ENCODE measurements at regions not wholly inside any gene's neighbourhood (a gene's known extent, or its start where the extent isn't known, plus 50 kb on each side); places are given as distances from the start of the nearest gene placed in this dataset.

DNA sequence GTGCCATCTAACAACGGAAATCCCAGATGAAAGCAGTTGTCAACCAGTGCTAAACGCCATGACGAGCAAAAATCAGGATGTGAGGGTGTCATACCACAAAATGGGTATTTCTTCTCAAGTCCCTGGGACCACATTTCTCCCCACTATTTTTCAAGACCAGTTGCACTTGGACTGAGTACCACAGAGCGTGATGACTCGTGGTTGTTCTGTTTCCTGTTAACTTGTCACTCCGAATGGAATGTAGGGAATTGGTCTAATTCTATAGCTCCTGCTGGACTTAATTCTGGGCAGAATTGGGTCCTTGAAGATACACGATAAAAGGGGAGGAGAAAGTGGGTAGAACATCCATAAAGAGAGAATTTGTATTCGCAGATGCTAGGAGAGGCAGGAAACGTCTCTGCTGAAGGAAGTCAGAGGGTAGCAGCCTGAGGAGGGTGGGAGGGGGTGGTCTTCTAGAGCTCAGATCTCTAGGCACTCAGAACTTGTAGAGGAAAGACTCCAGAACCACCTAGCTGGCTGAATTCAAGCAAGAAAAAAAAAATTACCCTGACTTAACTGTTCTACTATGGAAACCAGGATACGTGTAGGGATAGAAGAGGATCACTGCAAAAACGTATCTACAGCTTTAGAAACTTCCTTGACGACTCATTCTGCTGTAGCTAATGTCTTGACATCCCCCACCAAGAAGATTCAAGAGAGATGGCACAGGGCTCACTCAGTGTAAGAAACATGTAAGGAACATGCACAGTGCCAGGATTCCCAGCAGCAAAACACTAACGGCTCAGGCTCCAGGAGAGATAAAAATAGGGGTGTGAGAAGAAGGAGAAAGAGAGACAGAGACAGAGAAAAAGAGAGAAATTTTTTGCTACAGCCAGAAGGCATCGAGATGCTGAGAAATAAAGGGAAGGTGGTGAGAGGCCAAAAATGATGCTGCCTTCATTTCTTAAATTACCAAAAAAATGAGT, 494.7 kb downstream of the CD83 start:
- no peaks in the 10 kb centered on the region for H3K79me1 ChIP-seq (ENCODE audit: insufficient read depth, low read depth, low read length, poor library complexity, severe bottlenecking)
- no peak overlapping the region for H4K8ac ChIP-seq (replicated peaks; ENCODE audit: insufficient read length, low read depth, low read length)
- no peak overlapping the region for H3K23ac ChIP-seq (ENCODE audit: insufficient read length, low read depth, low read length)
- TF ChIP-seq, protein P1, sequence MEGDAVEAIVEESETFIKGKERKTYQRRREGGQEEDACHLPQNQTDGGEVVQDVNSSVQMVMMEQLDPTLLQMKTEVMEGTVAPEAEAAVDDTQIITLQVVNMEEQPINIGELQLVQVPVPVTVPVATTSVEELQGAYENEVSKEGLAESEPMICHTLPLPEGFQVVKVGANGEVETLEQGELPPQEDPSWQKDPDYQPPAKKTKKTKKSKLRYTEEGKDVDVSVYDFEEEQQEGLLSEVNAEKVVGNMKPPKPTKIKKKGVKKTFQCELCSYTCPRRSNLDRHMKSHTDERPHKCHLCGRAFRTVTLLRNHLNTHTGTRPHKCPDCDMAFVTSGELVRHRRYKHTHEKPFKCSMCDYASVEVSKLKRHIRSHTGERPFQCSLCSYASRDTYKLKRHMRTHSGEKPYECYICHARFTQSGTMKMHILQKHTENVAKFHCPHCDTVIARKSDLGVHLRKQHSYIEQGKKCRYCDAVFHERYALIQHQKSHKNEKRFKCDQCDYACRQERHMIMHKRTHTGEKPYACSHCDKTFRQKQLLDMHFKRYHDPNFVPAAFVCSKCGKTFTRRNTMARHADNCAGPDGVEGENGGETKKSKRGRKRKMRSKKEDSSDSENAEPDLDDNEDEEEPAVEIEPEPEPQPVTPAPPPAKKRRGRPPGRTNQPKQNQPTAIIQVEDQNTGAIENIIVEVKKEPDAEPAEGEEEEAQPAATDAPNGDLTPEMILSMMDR (conservative IDR thresholded peaks at IDR 0.05), result no peak
- H4K20me1 ChIP-seq (ENCODE audit: control insufficient read depth, insufficient read depth, insufficient read length), result no peaks in the 10 kb centered on the region
- no peak overlapping the region for H4K5ac ChIP-seq (ENCODE audit: insufficient read length, low read depth, low read length)
- H2BK20ac ChIP-seq (ENCODE audit: low read depth, low read length, poor library complexity, severe bottlenecking), result no peak overlapping the region
- H3K4me2 ChIP-seq (ENCODE audit: insufficient read depth, insufficient read length, low read length), result no peak overlapping the region
- no peak overlapping the region for H3K18ac ChIP-seq (ENCODE audit: insufficient read length, low read depth, low read length)
- H3K4me3 Mint-ChIP-seq, result no peak overlapping the region
- H2BK5ac ChIP-seq (ENCODE audit: insufficient read length, low read length), result no peak overlapping the region
- no peak overlapping the region for H3K27ac ChIP-seq (ENCODE audit: insufficient read length, low read depth, low read length)
- no peaks in the 10 kb centered on the region; the same call in 1 of the 2 replicates for H3K27me3 Mint-ChIP-seq (ENCODE audit: low read depth)
- H3K27ac Mint-ChIP-seq, result peak overlapping the region in 1 of 3 experiments; percentile 1; a peak in 2 of 7 replicates
- no peak overlapping the region for H2BK12ac ChIP-seq (ENCODE audit: insufficient read length, low read depth, low read length)
- no peak overlapping the region for H2AK5ac ChIP-seq (ENCODE audit: insufficient read length, low read length)
- WGBS (ENCODE audit: extremely low coverage, insufficient read length, low lambda C conversion rate), result no CpG with 5 or more reads among the region's 14 CpGs
- H3K9ac ChIP-seq (ENCODE audit: extremely low read depth, insufficient read length, low read length), result no peak overlapping the region
- H3K79me2 ChIP-seq (ENCODE audit: insufficient read depth, low read length), result no peaks in the 10 kb centered on the region
- H3K23me2 ChIP-seq (ENCODE audit: insufficient read length, low read depth, low read length, poor library complexity, severe bottlenecking), result no peaks in the 10 kb centered on the region
- H3K9me3 ChIP-seq (ENCODE audit: control insufficient read depth, low read depth, low read length), result peaks cover 7% of the 10 kb centered on the region
- no peak overlapping the region for H3T11ph ChIP-seq (ENCODE audit: low read length)
- no peak overlapping the region for H4K91ac ChIP-seq (ENCODE audit: insufficient read length, low read depth, low read length)
- H2BK15ac ChIP-seq (ENCODE audit: low read depth, low read length), result no peak overlapping the region
- no peak overlapping the region for H2BK120ac ChIP-seq (ENCODE audit: low read depth, low read length, poor library complexity, severe bottlenecking)
- no peaks in the 10 kb centered on the region for H3K27me3 ChIP-seq (ENCODE audit: insufficient read depth, low read length)
- no peak overlapping the region for H3K14ac ChIP-seq (ENCODE audit: insufficient read depth, low read length)
- H3K56ac ChIP-seq (ENCODE audit: insufficient read length, low read depth, low read length), result no peak overlapping the region
- peaks cover 2% of the 10 kb centered on the region; the same call in 1 of the 2 replicates for H3K4me1 ChIP-seq (ENCODE audit: insufficient read depth, low read length)
- peaks cover 10 to 14% of the 10 kb centered on the region in 2 experiments; a peak in 3 of 4 replicates for H3K4me1 Mint-ChIP-seq
- H3K9me3 Mint-ChIP-seq, result peaks cover 11 to 12% of the 10 kb centered on the region in 2 experiments; a peak in 4 of 5 replicates
- peaks cover 5 to 12% (median 8%) of the 10 kb centered on the region in 3 experiments for H3K36me3 Mint-ChIP-seq (ENCODE audit: insufficient read depth in 1 of 3, low read depth in 3 of 3)
- H2AFZ ChIP-seq (ENCODE audit: low read length), result no peak overlapping the region
- H3K4ac ChIP-seq (ENCODE audit: low read depth, low read length), result no peak overlapping the region
- no peak for DNase-seq
